MG63 (cell line): ENCODE measurements at regions not wholly inside any gene's neighbourhood (a gene's known extent, or its start where the extent isn't known, plus 50 kb on each side); places are given as distances from the start of the nearest gene placed in this dataset.

Source experiments
- DNase-seq: peaks from one replicate; pipeline ENCODE4 v3.0.0-alpha.2; 2020
- H3K27me3 ChIP-seq: fragments of 250-450 bp; sonication (Bioruptor Pico); 2 replicates; pipeline ENCODE4 v1.5.1; 2020; ENCODE audit warnings: mild to moderate bottlenecking, moderate library complexity
- H3K36me3 ChIP-seq: fragments of 250-450 bp; sonication (Bioruptor Pico); 2 replicates; pipeline ENCODE4 v1.5.1; 2020; ENCODE audit warnings: mild to moderate bottlenecking, moderate library complexity
- H3K4me3 ChIP-seq: fragments of 250-450 bp; sonication (Bioruptor Pico); 2 replicates; pipeline ENCODE4 v1.5.1; 2020; ENCODE audit warnings: mild to moderate bottlenecking, moderate library complexity
- H3K9me3 ChIP-seq: fragments of 250-450 bp; sonication (Bioruptor Pico); 2 replicates; pipeline ENCODE4 v1.5.1; 2020; ENCODE audit warnings: mild to moderate bottlenecking, moderate library complexity

GRCh38 chr6:44681761-44682160, 294.3 kb downstream of the CDC5L start:
- no peak for DNase-seq
- H3K4me3 ChIP-seq, result no peak overlapping the region
- no peaks in the 10 kb centered on the region; the same call in 1 of the 2 replicates for H3K9me3 ChIP-seq
- no peaks in the 10 kb centered on the region for H3K36me3 ChIP-seq
- H3K27me3 ChIP-seq, result no peaks in the 10 kb centered on the region

- H3K9me3 ChIP-seq, result peaks cover 4% of the 10 kb centered on the region
- H3K27me3 ChIP-seq, result no peaks in the 10 kb centered on the region
- H3K4me3 ChIP-seq, result no peak overlapping the region
- H3K36me3 ChIP-seq, result no peaks in the 10 kb centered on the region
- DNase-seq, result no peak
These were observed 294.8 kb downstream of the CDC5L start for GRCh38 chr6:44682280-44682679.

DNA sequence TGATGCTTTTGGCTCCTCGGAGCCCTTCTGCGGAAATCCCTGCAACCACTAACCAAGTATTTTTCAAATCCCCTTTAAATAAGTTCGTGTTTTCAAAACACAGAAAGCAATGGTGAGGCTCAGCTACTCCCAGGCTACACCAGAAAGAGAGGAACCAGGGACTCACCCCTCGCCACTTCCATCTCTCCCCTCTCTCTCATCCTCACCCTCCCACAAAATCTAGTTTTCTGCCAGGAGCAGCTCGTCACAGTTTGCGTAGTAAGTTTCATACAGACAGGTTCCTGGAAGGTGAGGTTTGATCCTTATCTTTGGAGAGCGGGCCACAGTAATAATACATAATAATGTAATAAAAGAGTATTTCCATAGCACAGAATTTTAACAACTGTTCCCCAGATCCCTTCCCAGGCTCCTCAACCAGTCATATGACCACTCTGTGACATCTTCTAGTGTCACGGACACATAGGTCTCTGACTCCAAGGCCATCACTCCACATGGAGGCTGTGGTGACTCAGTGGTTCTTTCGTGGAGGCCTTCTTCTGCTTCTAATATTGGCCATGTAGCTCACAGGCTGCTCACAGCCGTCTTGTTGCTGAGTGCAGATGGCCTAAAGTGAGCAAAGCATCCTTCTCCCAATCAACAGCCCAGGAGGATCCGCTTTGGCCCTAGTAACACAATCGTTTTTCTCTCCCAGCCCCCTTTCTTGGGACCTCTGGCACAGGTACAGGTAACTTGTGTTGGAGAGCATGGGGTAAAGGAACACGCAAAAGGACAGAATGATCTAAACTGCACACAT, 295.7 kb downstream of the CDC5L start:
- no peaks in the 10 kb centered on the region for H3K27me3 ChIP-seq
- no peak overlapping the region for H3K4me3 ChIP-seq

DNA sequence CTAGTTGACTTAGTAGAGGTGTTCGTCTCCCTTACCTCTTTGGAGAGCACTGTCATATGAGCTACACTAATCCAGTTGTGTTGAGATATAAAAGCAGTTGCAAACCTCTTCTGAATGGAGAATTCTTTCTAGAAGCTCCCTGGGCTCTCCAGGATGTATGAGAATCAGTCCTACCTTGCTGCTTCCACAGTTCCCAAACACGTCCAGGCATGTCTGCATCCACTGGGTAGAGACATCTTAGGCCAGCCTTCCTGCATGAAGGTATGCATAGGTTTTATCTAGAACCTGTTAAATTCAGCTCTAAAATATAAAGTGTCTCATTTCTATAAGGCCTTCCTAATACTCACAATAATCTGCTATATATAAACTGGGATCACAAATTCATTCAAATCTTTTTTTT, 297.7 kb downstream of the CDC5L start:
- Histone ChIP-seq H3K36me3 (no peaks in the 10 kb centered on the region), H3K27me3 (no peaks in the 10 kb centered on the region), H3K9me3 (peaks cover 21% of the 10 kb centered on the region), H3K4me3 (no peak overlapping the region)
- DNase-seq, result no peak

More for the DNA sequence above, 295.7 kb downstream of the CDC5L start:
- no peak for DNase-seq
- Histone ChIP-seq H3K36me3 (no peaks in the 10 kb centered on the region), H3K9me3 (peaks cover 13% of the 10 kb centered on the region)

- H3K9me3 ChIP-seq, result 0 out of 2 replicates have a peak, but pooled peaks cover 2% of the 10 kb centered on the region
- no peaks in the 10 kb centered on the region for H3K27me3 ChIP-seq
- H3K36me3 ChIP-seq, result no peaks in the 10 kb centered on the region
- no peak for DNase-seq
- H3K4me3 ChIP-seq, result no peak overlapping the region
These were observed 308.6 kb downstream of the CDC5L start for GRCh38 chr6:44696099-44696498.

GRCh38 chr6:44696686-44697085, 309.2 kb downstream of the CDC5L start:
- Histone ChIP-seq H3K4me3 (no peak overlapping the region), H3K9me3 (0 out of 2 replicates have a peak, but pooled peaks cover 2% of the 10 kb centered on the region), H3K36me3 (no peaks in the 10 kb centered on the region), H3K27me3 (no peaks in the 10 kb centered on the region)
- DNase-seq, result peak; percentile 63

GRCh38 chr6:44697327-44697726, 309.8 kb downstream of the CDC5L start:
- 0 out of 2 replicates have a peak, but pooled peaks cover 2% of the 10 kb centered on the region for H3K9me3 ChIP-seq
- no peak overlapping the region for H3K4me3 ChIP-seq
- no peaks in the 10 kb centered on the region for H3K27me3 ChIP-seq
- H3K36me3 ChIP-seq, result no peaks in the 10 kb centered on the region
- no peak for DNase-seq

GRCh38 chr6:44698602-44699001, 311.1 kb downstream of the CDC5L start:
- Histone ChIP-seq H3K27me3 (no peaks in the 10 kb centered on the region), H3K4me3 (no peak overlapping the region), H3K36me3 (no peaks in the 10 kb centered on the region), H3K9me3 (0 out of 2 replicates have a peak, but pooled peaks cover 2% of the 10 kb centered on the region)
- DNase-seq, result no peak

GRCh38 chr6:44699082-44699481, 311.6 kb downstream of the CDC5L start:
- 0 out of 2 replicates have a peak, but pooled peaks cover 2% of the 10 kb centered on the region for H3K9me3 ChIP-seq
- H3K27me3 ChIP-seq, result no peaks in the 10 kb centered on the region
- DNase-seq, result no peak
- H3K4me3 ChIP-seq, result no peak overlapping the region
- H3K36me3 ChIP-seq, result no peaks in the 10 kb centered on the region

DNA sequence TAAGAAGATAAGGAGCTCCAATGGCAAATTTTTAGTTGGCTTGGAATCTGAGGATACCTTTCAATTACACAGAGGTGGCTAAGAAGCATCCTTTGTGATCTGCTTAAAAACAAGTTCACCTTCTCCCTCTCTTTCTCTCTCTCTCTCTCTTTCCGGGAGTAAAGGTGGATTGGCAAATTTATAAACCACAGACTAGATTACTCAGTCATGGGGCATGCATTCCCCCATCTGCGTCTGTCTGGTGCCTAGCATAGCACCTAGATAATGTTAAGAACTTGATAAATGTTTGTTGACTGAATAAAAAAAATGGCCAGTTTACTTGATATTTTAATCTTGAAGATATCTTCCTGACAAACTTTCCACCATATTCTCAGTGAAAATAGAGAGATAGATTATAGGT, 312.3 kb downstream of the CDC5L start:
- Histone ChIP-seq H3K27me3 (no peaks in the 10 kb centered on the region), H3K9me3 (0 out of 2 replicates have a peak, but pooled peaks cover 2% of the 10 kb centered on the region), H3K4me3 (no peak overlapping the region), H3K36me3 (no peaks in the 10 kb centered on the region)
- no peak for DNase-seq

DNA sequence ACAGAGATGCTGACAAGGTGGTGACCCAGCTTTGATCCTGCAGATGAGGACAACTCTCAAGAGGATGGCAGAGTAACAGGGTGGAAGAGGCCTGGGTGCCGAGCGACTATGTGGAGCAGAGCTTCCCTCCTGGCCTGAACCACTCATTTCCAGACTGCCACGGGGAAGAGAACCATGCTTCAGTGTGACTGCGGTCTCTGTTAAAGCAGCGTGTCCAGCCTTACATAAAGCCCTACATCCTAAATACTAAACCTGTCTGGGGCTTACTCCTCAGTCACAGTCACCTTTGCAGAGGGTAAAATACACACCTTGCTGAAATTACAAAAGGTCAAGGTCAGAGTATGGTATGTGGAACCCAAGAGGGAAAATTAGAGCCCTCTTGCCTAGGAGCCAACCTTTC, 312.9 kb downstream of the CDC5L start:
- no peaks in the 10 kb centered on the region for H3K36me3 ChIP-seq
- H3K9me3 ChIP-seq, result 0 out of 2 replicates have a peak, but pooled peaks cover 2% of the 10 kb centered on the region
- no peak for DNase-seq
- H3K4me3 ChIP-seq, result no peak overlapping the region
- no peaks in the 10 kb centered on the region for H3K27me3 ChIP-seq

DNA sequence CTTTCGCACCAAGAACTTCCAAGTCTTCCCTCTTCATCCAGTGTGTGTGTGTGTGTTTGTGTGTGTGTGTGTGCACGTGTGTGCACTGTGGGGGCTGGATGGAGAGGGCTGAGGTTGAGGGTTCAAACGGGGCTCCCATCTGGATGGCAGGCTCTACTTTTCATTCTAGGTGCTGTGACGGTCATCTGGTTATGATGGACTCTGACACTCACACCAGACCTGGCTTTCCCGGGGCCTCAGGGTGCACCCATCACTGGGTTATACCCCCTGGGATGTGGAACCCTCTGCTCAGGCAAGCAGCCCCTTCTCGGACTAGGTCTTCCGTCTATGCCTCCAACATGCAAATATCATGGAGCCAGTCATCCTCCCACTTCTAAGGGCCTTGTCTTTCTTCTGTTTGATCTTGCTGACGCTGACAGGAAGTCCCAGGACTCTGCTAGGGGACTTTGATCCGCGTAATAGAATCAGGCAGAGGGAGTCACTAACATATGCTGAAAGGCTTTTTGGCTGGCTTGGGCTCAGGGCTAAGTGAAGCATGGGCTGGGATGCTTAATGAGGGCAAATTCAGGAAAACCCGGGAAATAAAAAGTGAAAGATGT, 313.6 kb downstream of the CDC5L start:
- DNase-seq, result no peak
- Histone ChIP-seq H3K9me3 (no peaks in the 10 kb centered on the region), H3K4me3 (no peak overlapping the region), H3K36me3 (no peaks in the 10 kb centered on the region), H3K27me3 (no peaks in the 10 kb centered on the region)

- Histone ChIP-seq H3K4me3 (no peak overlapping the region), H3K9me3 (no peaks in the 10 kb centered on the region), H3K27me3 (no peaks in the 10 kb centered on the region), H3K36me3 (no peaks in the 10 kb centered on the region)
- peak; percentile 99 for DNase-seq
These were observed 314.2 kb downstream of the CDC5L start for GRCh38 chr6:44701637-44702101.

GRCh38 chr6:44702292-44702691, 314.8 kb downstream of the CDC5L start:
- Histone ChIP-seq H3K9me3 (no peaks in the 10 kb centered on the region), H3K4me3 (no peak overlapping the region), H3K36me3 (no peaks in the 10 kb centered on the region), H3K27me3 (no peaks in the 10 kb centered on the region)
- DNase-seq, result peak; percentile 84

- H3K36me3 ChIP-seq, result no peaks in the 10 kb centered on the region
- no peaks in the 10 kb centered on the region for H3K27me3 ChIP-seq
- no peak overlapping the region for H3K4me3 ChIP-seq
- no peaks in the 10 kb centered on the region for H3K9me3 ChIP-seq
- no peak for DNase-seq
These were observed 317.0 kb downstream of the CDC5L start for GRCh38 chr6:44704240-44705150.

DNA sequence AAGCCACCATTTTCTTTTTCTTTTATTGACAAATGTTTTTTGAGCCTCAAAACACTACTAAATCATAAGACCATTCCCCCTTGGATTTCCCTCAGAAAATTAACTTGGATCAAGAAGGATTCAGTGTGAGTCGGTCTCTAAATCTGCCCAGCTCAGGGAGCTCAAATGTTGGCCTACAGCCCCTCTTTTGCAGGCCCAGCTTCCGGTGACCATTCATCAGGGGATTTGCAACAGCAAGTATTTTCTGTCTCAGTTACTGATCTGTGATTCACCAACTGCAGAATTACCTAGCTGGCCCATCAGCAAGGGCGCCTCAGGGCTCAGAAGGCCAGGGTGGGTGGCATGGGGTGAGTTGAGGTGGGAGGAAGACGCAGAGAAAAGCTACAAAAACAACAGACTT, 318.1 kb downstream of the CDC5L start:
- no peaks in the 10 kb centered on the region for H3K9me3 ChIP-seq
- peak; percentile 78 for DNase-seq
- H3K27me3 ChIP-seq, result no peaks in the 10 kb centered on the region
- no peak overlapping the region for H3K4me3 ChIP-seq
- no peaks in the 10 kb centered on the region for H3K36me3 ChIP-seq

DNA sequence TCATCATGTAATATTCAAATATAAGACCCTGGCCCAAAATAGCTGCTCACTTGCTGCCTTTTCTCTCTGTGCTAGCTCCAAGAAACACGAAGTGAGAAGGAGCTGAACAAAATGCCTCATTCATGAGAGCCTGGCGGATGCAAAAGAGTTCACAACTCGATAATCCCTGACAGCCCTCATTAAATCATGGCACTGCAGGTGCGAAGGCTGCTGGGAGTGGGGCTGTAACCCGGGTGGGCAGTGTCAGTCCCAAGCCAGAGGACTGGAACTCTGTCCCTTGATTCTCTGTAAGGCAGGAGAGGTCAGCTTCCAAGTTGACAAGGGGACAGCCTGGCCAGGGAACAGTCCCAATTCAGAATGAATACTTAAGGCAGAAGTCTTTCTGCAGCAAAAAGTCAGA, 318.5 kb downstream of the CDC5L start:
- no peaks in the 10 kb centered on the region for H3K9me3 ChIP-seq
- H3K27me3 ChIP-seq, result no peaks in the 10 kb centered on the region
- H3K36me3 ChIP-seq, result no peaks in the 10 kb centered on the region
- no peak for DNase-seq
- H3K4me3 ChIP-seq, result no peak overlapping the region
